Fibroblast of skin of back (primary cell): ENCODE measurements at regions not wholly inside any gene's neighbourhood (a gene's known extent, or its start where the extent isn't known, plus 50 kb on each side); places are given as distances from the start of the nearest gene placed in this dataset.
"Not testable (repeated sequence)": the region's sequence is repeated elsewhere in the genome, so short reads cannot be mapped to it uniquely, and the experiment has no call there.

Experiments
- DNase-seq: peaks from one replicate; pipeline ENCODE4 v3.0.0-alpha.2; 2013

DNA sequence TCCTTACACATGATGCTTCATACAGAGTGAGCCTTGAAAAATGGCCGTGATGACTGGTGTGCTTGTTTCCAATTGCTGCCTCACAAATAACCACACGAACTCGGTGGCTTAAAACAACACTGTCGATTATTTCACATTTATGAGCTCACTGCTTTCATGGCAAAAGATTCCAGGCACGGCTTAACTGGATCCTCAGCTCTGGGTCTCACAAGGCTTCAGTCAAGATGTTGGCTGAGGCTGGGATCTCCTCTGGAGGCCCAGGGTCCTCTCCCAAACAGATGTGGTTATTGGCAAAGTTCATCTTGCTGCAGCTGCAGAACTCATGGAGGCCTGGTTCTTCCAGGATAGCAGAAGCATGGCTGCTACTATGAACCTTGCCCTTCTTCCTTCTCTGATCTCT is 144.6 kb downstream of the TFAP2C start:
- no peak for DNase-seq

DNA sequence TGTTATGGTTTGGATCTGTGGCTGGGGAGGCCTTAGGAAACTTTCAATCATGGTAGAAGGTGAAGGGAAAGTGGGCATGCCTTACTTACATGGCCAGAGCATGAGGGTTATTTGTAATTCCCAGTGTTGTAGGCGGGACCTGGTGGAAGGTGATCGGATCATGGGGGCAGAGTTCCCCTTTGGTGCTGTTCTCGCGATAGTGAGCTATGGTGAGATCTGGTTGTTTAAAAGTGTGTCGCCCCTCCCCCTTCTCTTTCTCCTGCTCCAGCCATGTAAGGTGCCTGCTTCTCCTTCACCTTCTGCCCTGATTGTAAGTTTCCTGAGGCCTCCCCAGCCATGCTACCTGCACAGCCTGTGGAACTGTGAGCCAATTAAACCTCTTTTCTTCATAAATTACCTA is 145.8 kb downstream of the TFAP2C start:
- no peak for DNase-seq

DNA sequence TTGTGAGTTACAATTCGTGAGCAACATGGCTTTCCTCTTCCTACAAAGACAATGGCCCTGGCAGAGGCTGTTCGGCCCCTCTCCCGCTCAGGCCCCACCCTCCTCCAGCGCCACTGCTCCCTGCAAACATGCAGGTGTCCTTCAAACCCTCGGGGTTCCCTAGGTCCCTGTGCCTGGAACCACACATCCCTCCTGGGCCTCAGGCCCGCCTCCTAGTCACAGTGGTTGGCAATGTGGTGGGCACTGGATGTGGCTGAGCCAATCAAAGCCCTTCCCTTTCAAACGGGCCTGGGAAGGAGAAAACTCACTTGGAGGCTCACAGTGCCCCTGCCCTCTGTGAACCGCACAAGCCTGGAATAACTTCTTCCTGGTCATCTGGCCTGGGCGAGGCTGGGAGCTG is 147.2 kb downstream of the TFAP2C start:
- no peak for DNase-seq

DNA sequence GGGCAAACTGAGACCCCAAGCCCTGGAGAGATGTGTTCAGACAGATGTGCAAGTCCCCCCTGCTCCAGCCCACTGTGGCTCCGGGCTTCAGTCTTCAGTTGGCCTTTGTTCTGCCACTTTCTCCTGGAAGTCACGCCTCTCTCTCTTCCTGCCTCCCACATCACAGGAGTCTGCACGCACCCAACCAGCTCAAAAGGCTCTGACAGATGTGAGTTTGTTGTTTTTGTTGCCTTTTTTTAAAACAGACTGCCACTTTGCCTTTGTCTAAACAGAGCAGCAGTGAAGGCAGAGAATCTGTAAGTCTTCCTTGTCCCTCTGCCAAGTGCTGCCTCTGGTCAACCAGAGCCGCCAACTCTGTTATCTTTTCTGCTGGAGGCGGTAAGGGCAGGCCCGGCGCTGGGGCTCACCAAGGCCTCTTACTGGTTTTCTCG is 149.7 kb downstream of the TFAP2C start:
- DNase-seq = peak; percentile 67

DNA sequence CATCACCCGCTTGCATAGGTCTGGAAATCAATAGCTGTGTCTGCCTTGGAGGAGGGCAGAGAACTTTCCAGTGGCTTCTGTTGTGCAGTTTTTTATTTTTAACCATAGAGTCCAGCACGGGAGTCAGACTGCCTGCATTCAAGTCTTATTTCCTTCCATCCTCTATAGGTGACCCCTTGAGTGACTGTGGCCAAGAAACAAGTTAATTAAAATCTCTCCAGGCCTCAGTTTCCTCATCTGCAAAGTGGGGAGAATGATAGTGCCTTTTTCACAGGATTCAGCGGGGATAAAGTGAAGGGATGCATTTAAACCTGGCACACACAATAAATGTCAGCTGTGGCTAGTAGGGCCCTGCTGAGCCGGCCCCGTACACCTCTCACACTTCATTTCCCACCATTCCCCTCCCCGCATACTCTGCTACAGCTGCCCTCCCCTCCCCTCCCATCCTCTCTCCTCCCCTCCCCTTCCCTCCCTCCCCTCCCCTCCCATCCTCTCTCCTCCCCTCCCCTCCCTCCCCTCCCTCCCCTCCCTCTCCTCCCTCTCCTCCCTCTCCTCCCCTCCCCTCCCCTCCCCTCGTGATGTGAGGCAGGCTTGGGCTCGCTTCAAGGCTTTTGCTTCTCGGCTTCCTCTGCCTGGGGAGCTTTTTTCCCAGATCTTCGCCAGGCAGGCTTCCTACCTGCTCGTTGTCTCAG is 150.5 kb downstream of the TFAP2C start:
- DNase-seq = no peak

DNA sequence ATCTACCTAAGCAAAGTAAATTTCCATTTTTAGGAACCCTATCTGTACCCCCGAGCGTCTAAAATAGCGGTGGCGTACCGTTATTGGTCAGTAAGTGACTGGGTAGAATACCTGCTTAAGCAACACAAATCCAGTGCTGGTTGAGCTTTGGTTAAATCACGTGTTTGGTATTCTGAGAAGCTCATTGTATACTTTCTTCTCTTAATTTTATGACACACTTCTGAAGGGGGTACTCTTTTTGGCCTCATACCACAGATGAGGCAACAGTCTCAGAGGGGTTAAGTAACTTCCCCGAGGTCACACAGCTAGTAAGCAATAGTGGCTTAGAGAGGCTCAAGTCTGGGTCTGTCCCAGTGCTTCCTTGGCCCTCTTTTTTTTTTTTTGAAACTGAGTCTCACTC is 151.2 kb downstream of the TFAP2C start:
- no peak for DNase-seq

DNA sequence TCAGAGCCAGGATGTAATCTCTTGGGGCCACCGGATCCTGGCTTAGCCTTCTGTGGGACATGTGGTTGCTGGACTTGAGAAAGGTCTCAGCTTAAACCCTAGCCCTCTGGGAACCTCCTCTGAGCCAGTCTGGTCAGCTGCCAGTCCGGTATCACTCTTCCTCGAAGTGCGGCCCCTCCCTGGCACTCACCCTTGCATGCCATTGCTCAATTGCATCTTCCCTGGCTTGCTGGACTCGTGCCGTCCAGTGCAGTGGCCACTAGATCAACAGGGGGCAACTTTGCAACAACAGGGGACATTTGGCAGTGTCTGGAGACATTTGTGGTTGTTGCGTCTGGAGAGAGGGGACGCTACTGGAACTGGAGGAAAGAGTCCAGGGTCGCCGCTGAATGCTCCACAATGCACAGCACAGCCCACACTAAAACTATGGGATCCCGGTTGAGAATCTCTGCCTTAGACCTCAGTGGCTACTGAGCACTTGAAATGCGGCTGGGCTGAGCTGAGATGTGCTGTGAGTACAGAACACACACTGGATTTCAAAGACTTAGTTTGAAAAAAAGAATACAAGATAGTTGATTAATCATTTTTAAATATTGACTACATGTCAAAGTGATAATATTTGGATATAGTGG is 152.1 kb downstream of the TFAP2C start:
- no peak for DNase-seq

DNA sequence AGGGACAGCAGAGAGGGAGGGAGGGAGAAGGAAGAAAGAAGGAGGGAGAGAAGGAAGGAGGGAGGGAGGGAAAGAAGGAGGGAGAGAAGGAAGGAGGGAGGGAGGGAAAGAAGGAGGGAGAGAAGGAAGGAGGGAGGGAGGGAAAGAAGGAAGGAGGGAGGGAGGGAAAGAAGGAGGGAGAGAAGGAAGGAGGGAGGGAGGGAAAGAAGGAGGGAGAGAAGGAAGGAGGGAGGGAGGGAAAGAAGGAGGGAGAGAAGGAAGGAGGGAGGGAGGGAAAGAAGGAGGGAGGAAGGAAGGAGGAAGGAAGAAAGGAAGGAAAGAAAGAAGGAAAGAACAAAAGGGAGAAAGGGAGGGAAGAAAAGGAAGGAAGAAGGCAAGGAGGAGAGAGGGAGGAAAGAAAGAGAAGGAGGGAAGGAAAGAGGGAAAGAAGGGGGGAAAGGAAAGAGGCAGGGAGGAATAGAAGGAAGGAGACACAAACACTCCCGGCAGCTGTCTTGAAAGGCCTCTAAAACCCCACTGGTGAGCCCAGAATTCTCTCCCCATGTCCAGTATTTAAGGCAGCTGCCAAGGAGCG is 153.0 kb downstream of the TFAP2C start:
- DNase-seq = not testable (repeated sequence)

DNA sequence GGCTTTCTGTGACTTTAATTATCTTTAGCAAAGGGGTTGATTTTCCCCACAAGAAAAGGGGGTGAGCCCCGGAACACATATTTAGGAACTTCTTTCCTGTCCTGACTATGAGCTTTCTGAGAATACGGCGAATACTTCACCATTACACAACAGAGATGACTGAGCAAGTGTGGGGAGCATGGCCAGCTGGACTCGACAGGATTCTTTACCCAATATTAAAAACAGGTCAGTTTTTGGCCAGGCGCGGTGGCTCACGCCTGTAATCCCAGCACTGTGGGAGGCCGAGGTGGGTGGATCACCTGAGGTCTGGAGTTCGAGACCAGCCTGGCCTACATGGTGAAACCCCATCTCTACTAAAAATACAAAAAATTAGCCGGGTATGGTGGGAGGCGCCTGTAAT is 153.7 kb downstream of the TFAP2C start:
- DNase-seq = not testable (repeated sequence)

DNA sequence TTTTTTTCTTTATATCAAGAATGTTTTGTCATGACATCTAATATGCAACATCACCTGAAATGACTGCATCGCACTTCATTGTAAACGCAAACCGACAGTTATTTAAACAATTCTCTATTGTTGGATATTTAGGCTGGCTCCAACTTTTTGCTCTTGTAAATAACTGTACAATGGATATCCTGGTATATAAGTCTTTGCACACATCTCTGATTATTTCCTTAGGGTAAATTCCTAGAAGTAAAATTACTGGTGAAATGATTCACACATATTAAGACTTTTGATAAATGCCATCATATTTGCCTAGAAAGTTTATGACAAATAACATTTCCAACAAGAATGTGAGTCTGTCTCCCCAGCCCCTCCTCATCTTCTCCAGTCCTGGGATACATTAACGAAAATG is 154.7 kb downstream of the TFAP2C start:
- no peak for DNase-seq

DNA sequence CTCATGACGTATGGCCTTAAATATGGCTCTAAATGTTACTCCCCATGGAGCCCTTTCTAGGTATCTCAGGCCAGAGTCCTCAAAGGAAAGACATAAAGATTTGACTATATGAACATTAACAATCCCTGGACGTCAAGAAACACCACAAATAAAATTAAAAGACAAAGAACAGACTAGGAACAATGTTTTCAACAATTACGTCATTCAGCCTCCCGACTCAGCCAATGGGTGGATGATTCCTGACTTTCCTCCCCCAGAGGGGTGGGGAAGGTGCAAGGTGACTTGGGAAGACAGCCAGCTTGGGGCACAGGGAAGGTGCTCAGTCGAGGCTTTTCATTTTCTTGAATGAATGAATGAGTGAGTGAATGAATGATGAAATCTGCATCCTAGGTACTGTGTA is 157.4 kb downstream of the TFAP2C start:
- DNase-seq = no peak

DNA sequence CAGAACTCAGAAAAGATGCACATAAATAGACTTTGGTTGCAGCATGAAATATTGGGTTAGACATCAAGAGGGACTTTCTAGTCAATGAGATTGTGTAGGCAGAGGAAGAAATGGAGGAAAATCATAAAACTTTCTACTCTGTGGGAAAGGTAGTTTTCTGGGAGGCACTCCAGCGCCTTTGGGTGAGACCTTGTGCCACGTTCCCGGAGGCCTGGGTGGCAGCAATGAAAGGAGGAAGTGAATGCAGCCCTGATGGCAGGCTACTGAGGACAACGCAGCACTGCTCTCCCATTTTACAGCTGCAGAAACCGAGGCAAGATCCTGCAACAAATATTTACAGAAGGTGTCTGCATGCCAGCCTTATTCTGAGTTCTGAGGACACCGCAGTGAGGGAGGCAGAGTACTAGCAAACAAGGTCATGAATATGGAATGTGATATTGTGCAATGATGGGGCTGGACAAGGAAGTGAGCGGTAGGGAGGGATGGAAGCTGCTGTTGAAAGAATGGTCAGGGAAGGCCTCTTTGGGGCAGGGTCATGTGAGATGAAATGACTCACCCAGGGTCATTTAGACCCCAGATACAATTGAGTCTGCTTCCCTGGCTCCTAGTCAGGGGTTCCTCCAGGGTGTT is 159.1 kb downstream of the TFAP2C start:
- peak; percentile 95 for DNase-seq

DNA sequence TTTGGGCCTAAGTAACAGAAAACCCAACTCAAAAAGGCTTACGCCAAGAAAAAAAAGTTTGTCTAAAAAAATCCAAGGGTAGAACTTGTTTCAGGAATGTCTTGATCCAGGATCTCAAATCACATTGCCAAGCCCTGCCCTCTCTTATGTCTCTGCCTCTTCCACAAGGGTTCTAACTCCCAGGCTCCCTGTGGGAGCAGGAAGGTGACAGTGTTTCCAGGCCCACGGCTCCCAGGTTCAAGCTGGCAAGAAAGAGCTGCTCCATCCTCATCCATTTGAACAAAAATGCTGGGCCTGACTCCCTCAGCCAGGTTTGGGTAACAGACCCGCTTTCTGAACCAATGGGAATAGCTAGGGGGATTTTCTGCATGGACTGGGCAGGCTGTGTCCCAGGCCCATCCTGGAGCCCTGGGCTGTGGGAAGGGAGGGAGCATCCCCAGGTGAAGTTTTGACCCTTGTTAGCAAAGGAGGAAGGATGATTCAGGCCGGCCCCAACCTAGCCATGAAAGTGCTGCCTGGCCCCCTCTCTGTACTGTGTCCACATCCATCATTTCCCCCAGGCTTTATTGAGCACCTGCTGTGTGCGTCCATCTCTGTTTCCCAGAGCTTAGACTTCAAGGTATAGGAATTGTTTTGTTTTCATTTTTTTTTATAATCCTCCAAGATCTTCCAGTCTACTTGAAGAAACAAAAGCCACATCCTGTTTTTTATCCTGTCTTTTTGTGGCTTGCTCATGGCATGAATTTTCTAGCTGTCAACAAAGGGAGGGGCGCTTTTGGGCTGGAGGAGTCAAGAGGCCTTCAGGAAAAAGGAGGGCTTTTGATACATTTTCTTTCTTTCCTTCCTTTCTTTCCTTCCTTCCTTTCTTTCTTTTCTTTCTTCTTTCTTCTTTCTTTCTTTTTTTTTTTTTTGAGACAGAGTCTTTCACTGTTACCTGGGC is 159.8 kb downstream of the TFAP2C start:
- DNase-seq = peak; percentile 41

DNA sequence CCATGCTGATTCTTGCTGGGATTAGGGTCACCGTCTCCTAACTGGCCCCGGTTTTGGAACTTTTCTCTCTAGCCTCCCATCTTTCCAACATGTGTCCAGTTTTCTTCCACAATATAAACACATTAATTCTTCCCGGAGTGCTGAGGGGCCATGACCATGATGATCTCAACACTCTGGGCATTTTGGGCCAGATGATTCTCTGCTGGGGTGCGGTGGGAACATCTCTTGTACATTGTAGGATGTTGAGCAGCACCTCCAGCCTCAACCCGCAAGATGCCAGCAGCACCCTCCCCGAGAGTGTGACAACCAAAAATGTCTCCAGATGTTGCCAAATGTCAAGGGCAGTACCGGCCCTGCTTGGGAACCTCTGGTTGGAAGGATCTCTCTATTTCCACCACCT is 164.8 kb downstream of the TFAP2C start:
- DNase-seq = no peak

DNA sequence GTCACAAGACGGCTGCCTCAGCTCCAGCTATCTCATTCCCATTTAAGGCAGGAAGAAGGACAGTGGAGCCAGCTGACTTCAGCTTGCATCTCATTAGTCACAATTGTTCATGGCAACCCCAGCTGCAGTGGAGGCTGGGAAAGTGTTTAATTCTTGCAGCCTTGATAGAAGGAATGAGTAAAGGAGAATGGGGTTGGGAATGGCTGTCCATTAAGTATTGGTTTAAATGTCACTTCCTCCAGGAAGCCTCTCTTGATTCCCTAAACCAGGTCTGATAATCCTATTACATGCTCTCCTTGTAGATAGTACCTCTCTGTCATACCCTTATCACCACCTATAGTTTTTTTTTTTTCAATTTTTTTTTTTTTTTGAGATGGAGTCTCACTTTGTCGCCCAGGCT is 166.4 kb downstream of the TFAP2C start:
- no peak for DNase-seq

DNA sequence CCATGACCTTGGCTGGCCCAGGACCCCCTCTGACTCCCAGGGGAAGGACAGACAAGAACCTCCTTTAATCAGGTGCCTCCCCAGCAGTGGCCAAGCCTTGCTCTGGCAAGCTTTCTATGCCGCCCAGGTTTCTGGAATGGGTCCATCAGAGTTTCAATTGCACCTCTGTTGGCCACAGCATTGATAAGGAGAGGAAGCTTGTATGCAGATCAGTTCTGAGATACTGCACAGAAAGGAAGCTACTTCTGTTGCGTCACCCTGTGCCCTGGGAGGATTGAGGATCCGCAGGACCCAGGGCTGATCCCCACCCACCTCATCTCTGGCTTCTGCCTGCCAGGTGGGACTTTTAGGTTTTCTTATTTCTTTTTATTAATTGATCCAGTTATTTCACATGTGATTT is 167.2 kb downstream of the TFAP2C start:
- DNase-seq = no peak

DNA sequence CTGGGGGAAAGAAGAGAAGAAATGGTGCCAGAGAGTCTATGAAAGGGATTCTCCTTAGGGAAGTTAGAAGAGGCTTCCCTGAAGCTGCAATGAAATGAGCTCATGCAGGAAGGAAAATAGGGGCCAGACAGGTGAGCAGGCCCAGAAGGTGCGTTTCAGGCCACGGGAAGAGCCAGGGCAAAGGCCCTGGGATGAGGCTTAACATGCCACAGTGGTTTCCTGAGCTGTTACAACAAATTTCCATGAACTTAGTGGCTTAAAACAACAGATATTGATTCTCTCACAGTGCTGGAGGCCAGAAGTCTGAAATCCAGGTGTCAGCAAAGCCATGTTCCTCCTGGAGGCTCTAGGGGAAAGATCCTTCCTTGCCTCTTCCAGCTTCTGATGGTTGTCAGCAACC is 167.9 kb downstream of the TFAP2C start:
- no peak for DNase-seq

DNA sequence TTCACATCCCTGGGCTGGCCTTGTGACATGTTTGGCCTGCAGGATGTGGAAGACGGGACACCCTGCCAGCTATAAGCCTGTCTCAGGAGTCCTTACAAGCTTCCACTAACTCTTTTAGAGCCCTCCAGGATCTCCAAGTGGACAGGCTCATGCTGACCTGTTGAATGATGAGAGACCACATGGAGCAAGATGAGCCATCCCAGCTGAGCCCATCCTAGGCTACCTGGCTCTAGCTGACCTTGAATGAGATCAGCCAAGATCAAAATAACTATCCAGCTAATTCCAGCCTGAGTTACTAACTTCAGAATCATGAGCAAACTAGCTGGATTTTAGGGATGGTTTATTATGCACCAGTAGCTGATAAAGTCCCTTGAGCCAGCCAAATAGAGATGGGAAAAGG is 169.5 kb downstream of the TFAP2C start:
- no peak for DNase-seq

DNA sequence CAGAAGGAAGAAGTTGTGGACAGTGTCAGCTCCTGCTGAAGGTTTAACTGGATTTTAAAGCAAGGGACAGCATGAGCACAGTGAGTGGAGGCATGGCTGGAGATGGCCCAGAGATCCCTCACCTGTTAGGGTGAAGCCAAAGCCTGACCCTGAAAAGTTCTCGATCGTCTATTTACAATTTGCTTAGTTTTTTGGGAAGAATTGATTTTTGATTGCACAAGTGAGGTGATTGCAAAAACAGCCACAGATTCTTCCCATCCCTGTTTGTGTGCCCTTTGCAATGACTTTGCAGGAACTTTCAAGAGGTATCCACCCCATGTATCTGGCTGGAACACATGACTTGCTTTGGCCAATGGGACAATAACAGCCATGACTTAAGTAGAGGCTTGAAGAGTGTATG is 170.1 kb downstream of the TFAP2C start:
- no peak for DNase-seq

DNA sequence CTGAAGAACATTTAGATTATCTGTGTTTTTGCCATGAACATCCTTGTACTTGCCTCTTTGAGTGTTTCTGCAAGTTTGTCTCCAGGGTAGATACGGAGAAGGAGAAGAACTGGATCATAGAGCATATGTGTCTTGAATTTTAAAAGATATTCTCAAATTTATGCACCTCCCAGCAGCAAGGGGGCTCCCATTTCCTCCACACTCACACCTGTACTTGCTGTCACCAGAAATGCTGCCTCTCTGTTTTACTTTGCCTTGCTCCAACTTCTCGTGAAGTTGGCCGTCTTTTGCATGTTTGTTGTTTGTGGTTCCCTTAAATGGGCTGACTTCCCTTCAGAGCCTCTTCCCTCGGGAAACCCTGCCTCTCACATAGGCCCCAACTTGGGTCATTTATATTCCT is 171.0 kb downstream of the TFAP2C start:
- no peak for DNase-seq

DNA sequence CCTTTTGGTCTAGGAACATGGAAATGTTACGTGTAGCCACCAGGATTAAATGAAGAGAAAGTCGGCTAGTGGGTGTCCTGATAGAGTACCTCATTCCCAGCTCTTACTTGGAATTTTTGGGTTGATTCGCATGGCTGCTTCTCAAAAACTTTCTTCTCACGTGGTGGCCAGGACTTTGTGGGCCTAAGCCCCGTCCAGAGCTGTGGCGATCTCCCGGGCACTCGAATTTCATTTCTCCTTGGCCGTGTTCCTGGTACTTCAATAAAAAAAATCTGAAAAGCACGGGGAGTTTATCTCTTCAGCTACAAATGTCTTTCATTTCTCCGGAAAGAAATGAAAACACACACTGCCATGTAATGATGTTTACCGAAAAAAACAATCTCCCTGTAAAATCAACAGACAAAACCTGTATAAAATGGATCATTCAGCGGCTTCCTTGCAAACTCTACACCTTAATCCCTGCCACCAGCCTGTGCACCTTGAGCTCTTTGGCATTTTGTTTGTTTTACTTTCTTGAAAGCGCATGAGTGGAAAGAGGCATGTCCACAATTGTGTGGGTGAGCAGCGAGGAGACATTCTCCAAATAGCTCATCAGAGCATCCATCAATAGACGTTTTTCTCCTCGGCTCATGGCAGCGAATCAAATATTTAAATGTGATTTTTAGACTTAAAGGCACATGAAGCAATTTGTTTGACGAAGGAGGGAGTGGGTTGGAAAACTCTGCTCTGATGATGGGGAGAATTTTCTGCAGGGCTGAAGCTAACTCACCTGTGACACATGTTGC is 173.1 kb downstream of the TFAP2C start:
- no peak for DNase-seq

DNA sequence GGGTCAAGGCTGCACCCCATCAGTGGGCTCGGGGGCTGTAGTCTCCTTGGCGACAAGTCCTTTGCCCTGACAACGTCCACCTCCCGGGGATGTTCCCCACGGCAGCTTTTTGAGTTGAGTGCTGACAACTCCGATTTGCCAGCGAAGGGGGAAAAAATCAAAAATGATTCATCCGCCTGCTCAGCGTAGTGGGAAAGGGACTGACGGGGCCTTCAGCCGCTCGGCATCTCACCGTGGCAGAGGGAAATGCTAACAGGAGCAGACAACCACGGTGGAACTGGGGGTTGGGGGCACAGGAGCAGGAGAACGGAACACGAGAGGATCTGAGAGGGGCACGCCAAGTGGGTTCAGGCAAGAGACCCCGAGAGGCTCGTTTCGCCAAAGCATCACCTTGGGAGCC is 173.7 kb downstream of the TFAP2C start:
- DNase-seq = no peak
